CD4-positive, alpha-beta T cell (primary cell): ENCODE measurements at regions not wholly inside any gene's neighbourhood (a gene's known extent, or its start where the extent isn't known, plus 50 kb on each side); places are given as distances from the start of the nearest gene placed in this dataset.

Experiments
- ATAC-seq: fragments of 200-7000 bp; cut with Tn5 transposase; one replicate; pipeline ENCODE4 v1.10.0; 2022; ENCODE audit warnings: mild to moderate bottlenecking; ENCODE audit not compliant: poor library complexity
- CTCF ChIA-PET: fragments of 350-600 bp; sonication (Branson Sonifier 250); formaldehyde crosslinking; loops from one replicate; lab custom pipeline; 2021; ENCODE audit warnings: antibody characterized with exemption, inconsistent platforms; lab: Charles Lee
- POLR2A ChIA-PET: fragments of 350-600 bp; sonication (Branson Sonifier 250); formaldehyde crosslinking; loops from one replicate; lab custom pipeline; 2021; ENCODE audit warnings: antibody characterized with exemption, inconsistent platforms; lab: Charles Lee
- DNase-seq, 14 experiments: peaks; one replicate each; pipeline ENCODE4 v3.0.0-alpha.2; 2013 to 2020; ENCODE audit warnings: mixed read lengths in 2 of 14
- H3K27ac ChIP-seq, 2 donors: one replicate each; pipeline versions ENCODE4 v1.5.1 to v1.7.0; 2013; ENCODE audit warnings: low read length in 2 of 2, low read depth in 1 of 2, mild to moderate bottlenecking in 1 of 2
- H3K27me3 ChIP-seq, 2 experiments: 1 replicate in 1 of 2; 2 replicates in 1 of 2; pipeline versions ENCODE4 v1.6.1 to v1.7.0; 2013; ENCODE audit warnings: low read length in 2 of 2, control low read depth in 1 of 2, mild to moderate bottlenecking in 1 of 2, moderate library complexity in 1 of 2; ENCODE audit not compliant: insufficient read depth in 2 of 2, control insufficient read depth in 1 of 2
- H3K36me3 ChIP-seq: one replicate; pipeline ENCODE4 v1.6.1; 2013; ENCODE audit warnings: low read length, control low read depth; ENCODE audit not compliant: insufficient read depth
- H3K4me1 ChIP-seq: one replicate; pipeline ENCODE4 v1.6.1; 2013; ENCODE audit warnings: low read length, control low read depth; ENCODE audit not compliant: insufficient read depth
- H3K4me3 ChIP-seq: one replicate; pipeline ENCODE4 v1.5.1; 2013; ENCODE audit warnings: mild to moderate bottlenecking, low read length, moderate library complexity
- H3K9me3 ChIP-seq, 2 experiments: 1 replicate in 1 of 2; 2 replicates in 1 of 2; pipeline versions ENCODE4 v1.6.1 to v1.7.0; 2013; ENCODE audit warnings: low read length in 2 of 2, mild to moderate bottlenecking in 2 of 2, control low read depth in 1 of 2, moderate library complexity in 1 of 2; ENCODE audit not compliant: control insufficient read depth in 1 of 2, insufficient read depth in 1 of 2
- H3K27ac Mint-ChIP-seq: one replicate; pipeline ENCODE4 v1.8.0; 2020; ENCODE audit warnings: mixed read lengths
- H3K27me3 Mint-ChIP-seq: one replicate; pipeline ENCODE4 v1.8.0; 2021; ENCODE audit warnings: mixed read lengths
- H3K36me3 Mint-ChIP-seq: one replicate; pipeline ENCODE4 v1.8.0; 2021; ENCODE audit warnings: low read depth, mixed read lengths
- H3K4me1 Mint-ChIP-seq: one replicate; pipeline ENCODE4 v1.8.0; 2021; ENCODE audit warnings: low read depth, mixed read lengths
- H3K4me3 Mint-ChIP-seq: one replicate; pipeline ENCODE4 v1.8.0; 2020; ENCODE audit warnings: mild to moderate bottlenecking, mixed read lengths
- H3K9me3 Mint-ChIP-seq: one replicate; pipeline ENCODE4 v1.8.0; 2020; ENCODE audit warnings: mixed read lengths
- intact Hi-C, 2 experiments: fragments of 100-400 bp; cut with DNase I in 1 of 2; cut with micrococcal nuclease in 1 of 2; formaldehyde crosslinking; loops; one replicate each; pipeline versions ENCODE4 v1.15.1 to v1.9.0; 2023 to 2025; cut with DNase I, micrococcal nuclease
- TF ChIP-seq, protein P1 (sequence below): fragments of 200-600 bp; IDR thresholded peaks from one replicate; pipeline ENCODE4 v1.8.0; 2022; ENCODE audit warnings: antibody characterized with exemption, mild to moderate bottlenecking

DNA sequence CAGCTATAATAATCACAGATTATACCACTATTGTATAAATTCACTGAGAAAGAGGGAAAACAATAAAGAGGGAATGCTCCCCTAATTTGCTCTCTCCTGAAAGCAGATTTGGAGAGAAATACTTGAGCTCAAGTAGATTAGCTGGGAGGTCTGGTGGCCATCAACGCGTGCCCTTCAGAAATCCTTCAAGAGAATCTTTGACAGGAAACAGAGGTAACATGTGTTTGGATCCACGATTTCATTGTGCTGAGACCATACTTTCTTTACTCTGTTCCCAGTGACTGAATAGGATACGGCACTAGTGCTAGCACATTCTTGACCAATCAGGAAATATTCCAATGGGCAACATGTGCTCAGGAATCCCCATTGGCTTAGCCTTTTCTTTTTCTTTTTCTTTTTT lies 1395.3 kb downstream of the RAPGEF2 start:
- no peaks in the 10 kb centered on the region for H3K4me1 ChIP-seq
- TF ChIP-seq, protein P1, sequence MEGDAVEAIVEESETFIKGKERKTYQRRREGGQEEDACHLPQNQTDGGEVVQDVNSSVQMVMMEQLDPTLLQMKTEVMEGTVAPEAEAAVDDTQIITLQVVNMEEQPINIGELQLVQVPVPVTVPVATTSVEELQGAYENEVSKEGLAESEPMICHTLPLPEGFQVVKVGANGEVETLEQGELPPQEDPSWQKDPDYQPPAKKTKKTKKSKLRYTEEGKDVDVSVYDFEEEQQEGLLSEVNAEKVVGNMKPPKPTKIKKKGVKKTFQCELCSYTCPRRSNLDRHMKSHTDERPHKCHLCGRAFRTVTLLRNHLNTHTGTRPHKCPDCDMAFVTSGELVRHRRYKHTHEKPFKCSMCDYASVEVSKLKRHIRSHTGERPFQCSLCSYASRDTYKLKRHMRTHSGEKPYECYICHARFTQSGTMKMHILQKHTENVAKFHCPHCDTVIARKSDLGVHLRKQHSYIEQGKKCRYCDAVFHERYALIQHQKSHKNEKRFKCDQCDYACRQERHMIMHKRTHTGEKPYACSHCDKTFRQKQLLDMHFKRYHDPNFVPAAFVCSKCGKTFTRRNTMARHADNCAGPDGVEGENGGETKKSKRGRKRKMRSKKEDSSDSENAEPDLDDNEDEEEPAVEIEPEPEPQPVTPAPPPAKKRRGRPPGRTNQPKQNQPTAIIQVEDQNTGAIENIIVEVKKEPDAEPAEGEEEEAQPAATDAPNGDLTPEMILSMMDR: no peak
- H3K4me3 ChIP-seq: no peak overlapping the region
- ChIA-PET POLR2A (no interaction called here), CTCF (no interaction called here)
- Mint-ChIP-seq H3K4me1 (no peaks in the 10 kb centered on the region), H3K27ac (no peak overlapping the region), H3K4me3 (no peak overlapping the region), H3K27me3 (no peaks in the 10 kb centered on the region), H3K9me3 (peaks cover 5% of the 10 kb centered on the region), H3K36me3 (no peaks in the 10 kb centered on the region)
- intact Hi-C loops: no loop called here
- H3K27me3 ChIP-seq: no peaks in the 10 kb centered on the region
- no peak overlapping the region for H3K27ac ChIP-seq
- H3K36me3 ChIP-seq: no peaks in the 10 kb centered on the region
- no peak for DNase-seq
- ATAC-seq: no peak
- H3K9me3 ChIP-seq: peaks cover 0 to 19% of the 10 kb centered on the region in 2 experiments

DNA sequence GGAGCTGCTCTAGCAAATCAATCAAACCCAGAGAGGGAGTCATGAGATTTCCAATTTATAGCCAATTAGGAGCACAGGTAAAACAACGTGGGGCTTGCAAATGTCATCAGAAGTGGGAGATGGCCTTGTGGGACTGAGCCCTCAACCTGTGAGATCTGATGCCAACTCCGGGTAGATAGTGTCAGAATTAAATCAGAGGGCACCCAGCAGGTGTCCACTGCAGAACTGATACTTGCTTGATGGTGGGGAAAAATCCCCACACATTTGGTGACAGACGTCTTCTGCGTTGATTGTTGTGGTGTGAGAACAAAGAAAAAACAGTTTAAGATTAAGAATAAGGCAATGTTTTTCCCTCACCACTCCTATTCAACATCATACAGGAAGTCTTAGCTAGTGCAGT lies 1402.8 kb downstream of the RAPGEF2 start:
- Mint-ChIP-seq H3K36me3 (no peaks in the 10 kb centered on the region), H3K9me3 (peaks cover 3% of the 10 kb centered on the region), H3K27ac (no peak overlapping the region), H3K4me3 (no peak overlapping the region), H3K27me3 (no peaks in the 10 kb centered on the region), H3K4me1 (no peaks in the 10 kb centered on the region)
- intact Hi-C loops: no loop called here
- CTCF ChIA-PET: no interaction called here
- TF ChIP-seq, protein P1: no peak
- Histone ChIP-seq H3K36me3 (no peaks in the 10 kb centered on the region), H3K27ac (no peak overlapping the region), H3K9me3 (peaks cover 0 to 5% of the 10 kb centered on the region in 2 experiments), H3K27me3 (no peaks in the 10 kb centered on the region), H3K4me3 (no peak overlapping the region), H3K4me1 (no peaks in the 10 kb centered on the region)
- POLR2A ChIA-PET: no interaction called here
- DNase-seq (no peak), ATAC-seq (no peak)

DNA sequence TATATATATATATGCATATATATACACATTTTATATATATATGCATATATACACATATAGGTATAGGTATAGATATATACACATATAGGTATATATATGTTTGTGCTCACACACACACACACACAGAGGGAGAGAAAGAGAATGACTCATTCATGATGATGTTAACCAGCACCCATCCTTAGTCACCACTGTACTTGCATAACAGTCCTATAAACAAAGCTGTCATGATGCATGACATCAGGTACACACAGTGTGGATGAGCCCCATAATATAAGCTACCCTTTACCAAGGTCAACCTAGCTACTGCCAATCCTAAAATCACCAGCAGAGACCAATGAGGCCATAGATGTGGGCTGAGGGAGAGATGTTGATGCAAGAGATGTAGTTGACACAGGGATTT lies 1408.0 kb downstream of the RAPGEF2 start:
- H3K27me3 ChIP-seq: no peaks in the 10 kb centered on the region
- H3K4me3 Mint-ChIP-seq: no peak overlapping the region
- ATAC-seq: no peak
- no peaks in the 10 kb centered on the region for H3K36me3 ChIP-seq
- intact Hi-C loops: no loop called here
- no peak overlapping the region for H3K4me3 ChIP-seq
- no peaks in the 10 kb centered on the region for H3K9me3 ChIP-seq
- CTCF ChIA-PET: no interaction called here
- POLR2A ChIA-PET: no interaction called here
- H3K36me3 Mint-ChIP-seq: no peaks in the 10 kb centered on the region
- no peak overlapping the region for H3K27ac Mint-ChIP-seq
- DNase-seq: no peak
- peaks cover 7% of the 10 kb centered on the region for H3K9me3 Mint-ChIP-seq
- no peaks in the 10 kb centered on the region for H3K4me1 ChIP-seq
- TF ChIP-seq, protein P1: no peak
- no peaks in the 10 kb centered on the region for H3K4me1 Mint-ChIP-seq
- no peak overlapping the region for H3K27ac ChIP-seq
- H3K27me3 Mint-ChIP-seq: no peaks in the 10 kb centered on the region
